Caco-2 (cell line): ENCODE measurements at regions not wholly inside any gene's neighbourhood (a gene's known extent, or its start where the extent isn't known, plus 50 kb on each side); places are given as distances from the start of the nearest gene placed in this dataset.

Experiments used
- BruUV-seq: library from RNA; stranded (reverse); fragments of 400-500 nt; replicated peaks from 2 replicates; lab custom pipeline; 2021; lab: Mats Ljungman, UMichigan
- CTCF ChIA-PET: fragments of 300-600 bp; sonication (Branson Sonifier 250); formaldehyde crosslinking; loops from one replicate; lab custom pipeline; 2022; ENCODE audit warnings: antibody characterized with exemption; lab: Charles Lee
- POLR2A ChIA-PET: fragments of 300-600 bp; sonication (Branson Sonifier 250); formaldehyde crosslinking; loops from one replicate; lab custom pipeline; 2022; ENCODE audit warnings: antibody characterized with exemption; lab: Charles Lee
- DNase-seq, 2 experiments: peaks; one replicate each; pipeline versions ENCODE4 v3.0.0 to v3.0.0-alpha.2; 2020 to 2022
- H3K27me3 ChIP-seq: replicated peaks from 2 replicates; pipeline ENCODE4 v1.6.0; 2011; ENCODE audit warnings: low read length; ENCODE audit not compliant: control insufficient read depth, insufficient read depth
- H3K36me3 ChIP-seq: 2 replicates; pipeline ENCODE4 v1.5.1; 2011; ENCODE audit warnings: low read length; ENCODE audit not compliant: control insufficient read depth, insufficient read depth
- H3K4me1 ChIP-seq: fragments of 250-450 bp; sonication (Bioruptor Pico); 2 replicates; pipeline ENCODE4 v1.5.1; 2020; ENCODE audit warnings: mild to moderate bottlenecking
- H3K4me3 ChIP-seq: 2 replicates; pipeline ENCODE4 v1.5.1; 2011; ENCODE audit warnings: low read depth, mild to moderate bottlenecking, control low read depth, low read length
- H3K9me3 ChIP-seq: fragments of 250-450 bp; sonication (Bioruptor Pico); 2 replicates; pipeline ENCODE4 v1.5.1; 2020; ENCODE audit warnings: mild to moderate bottlenecking, moderate library complexity
- H3K27ac Mint-ChIP-seq: one replicate; pipeline ENCODE4 v1.8.0; 2022; ENCODE audit warnings: mixed read lengths; ENCODE audit not compliant: unreplicated experiment
- H3K27me3 Mint-ChIP-seq: one replicate; pipeline ENCODE4 v1.8.0; 2022; ENCODE audit warnings: mixed read lengths; ENCODE audit not compliant: insufficient read depth, unreplicated experiment
- H3K36me3 Mint-ChIP-seq: one replicate; pipeline ENCODE4 v1.8.0; 2022; ENCODE audit warnings: mild to moderate bottlenecking, mixed read lengths; ENCODE audit not compliant: insufficient read depth, unreplicated experiment
- H3K4me1 Mint-ChIP-seq: one replicate; pipeline ENCODE4 v1.8.0; 2022; ENCODE audit warnings: low read depth, mixed read lengths; ENCODE audit not compliant: unreplicated experiment
- H3K4me3 Mint-ChIP-seq: one replicate; pipeline ENCODE4 v1.8.0; 2022; ENCODE audit warnings: mild to moderate bottlenecking, moderate library complexity, mixed read lengths; ENCODE audit not compliant: unreplicated experiment
- H3K9me3 Mint-ChIP-seq: one replicate; pipeline ENCODE4 v1.8.0; 2022; ENCODE audit warnings: mixed read lengths; ENCODE audit not compliant: unreplicated experiment
- intact Hi-C: fragments of 100-400 bp; cut with micrococcal nuclease; formaldehyde crosslinking; loops from one replicate; pipeline ENCODE4 v1.10.0; 2022; ENCODE audit not compliant: unreplicated experiment
- TF ChIP-seq, protein P1 (sequence below), 2 experiments: fragments of 200-600 bp in 1 of 2; IDR thresholded peaks; 1 replicate in 1 of 2; 2 replicates in 1 of 2; pipeline versions ENCODE4 v1.5.1 to v1.8.0; 2011 to 2022; ENCODE audit warnings: antibody characterized with exemption in 1 of 2, control low read depth in 1 of 2, inconsistent platforms in 1 of 2, low read depth in 1 of 2, low read length in 1 of 2, mild to moderate bottlenecking in 1 of 2, moderate library complexity in 1 of 2; ENCODE audit not compliant: insufficient read depth in 1 of 2, severe bottlenecking in 1 of 2, unreplicated experiment in 1 of 2

DNA sequence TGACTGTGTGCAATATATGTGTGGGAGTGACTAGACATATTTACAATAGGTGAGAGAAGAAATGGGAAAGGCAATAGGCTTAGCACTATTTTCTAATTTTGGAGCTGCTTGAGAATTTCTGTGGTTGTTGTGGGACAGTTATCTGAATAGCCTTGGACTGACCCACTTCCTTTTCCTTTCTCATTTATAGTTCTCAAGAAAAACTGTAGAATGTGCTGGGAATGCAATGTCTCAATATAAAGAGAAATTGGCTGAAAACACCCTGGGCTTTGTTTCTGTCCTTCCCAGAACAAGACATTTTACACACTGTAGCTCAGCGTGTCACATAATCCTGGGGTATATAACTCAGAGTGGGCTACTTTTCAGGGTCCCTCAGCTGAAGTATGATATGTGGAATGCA, 153.0 kb upstream of the RHOBTB1 start:
- POLR2A ChIA-PET = no interaction called here
- intact Hi-C loops = no loop called here
- Mint-ChIP-seq H3K4me1 (no peaks in the 10 kb centered on the region), H3K4me3 (no peak overlapping the region), H3K9me3 (no peaks in the 10 kb centered on the region), H3K27me3 (peaks cover 9% of the 10 kb centered on the region), H3K27ac (no peak overlapping the region), H3K36me3 (no peaks in the 10 kb centered on the region)
- no peaks in the 10 kb centered on the region for H3K4me1 ChIP-seq
- no peaks in the 10 kb centered on the region for H3K9me3 ChIP-seq
- no peaks in the 10 kb centered on the region for H3K27me3 ChIP-seq
- no peaks in the 10 kb centered on the region for H3K36me3 ChIP-seq
- CTCF ChIA-PET = no interaction called here
- H3K4me3 ChIP-seq = no peak overlapping the region
- BruUV-seq = no TSS peak
- TF ChIP-seq, protein P1, sequence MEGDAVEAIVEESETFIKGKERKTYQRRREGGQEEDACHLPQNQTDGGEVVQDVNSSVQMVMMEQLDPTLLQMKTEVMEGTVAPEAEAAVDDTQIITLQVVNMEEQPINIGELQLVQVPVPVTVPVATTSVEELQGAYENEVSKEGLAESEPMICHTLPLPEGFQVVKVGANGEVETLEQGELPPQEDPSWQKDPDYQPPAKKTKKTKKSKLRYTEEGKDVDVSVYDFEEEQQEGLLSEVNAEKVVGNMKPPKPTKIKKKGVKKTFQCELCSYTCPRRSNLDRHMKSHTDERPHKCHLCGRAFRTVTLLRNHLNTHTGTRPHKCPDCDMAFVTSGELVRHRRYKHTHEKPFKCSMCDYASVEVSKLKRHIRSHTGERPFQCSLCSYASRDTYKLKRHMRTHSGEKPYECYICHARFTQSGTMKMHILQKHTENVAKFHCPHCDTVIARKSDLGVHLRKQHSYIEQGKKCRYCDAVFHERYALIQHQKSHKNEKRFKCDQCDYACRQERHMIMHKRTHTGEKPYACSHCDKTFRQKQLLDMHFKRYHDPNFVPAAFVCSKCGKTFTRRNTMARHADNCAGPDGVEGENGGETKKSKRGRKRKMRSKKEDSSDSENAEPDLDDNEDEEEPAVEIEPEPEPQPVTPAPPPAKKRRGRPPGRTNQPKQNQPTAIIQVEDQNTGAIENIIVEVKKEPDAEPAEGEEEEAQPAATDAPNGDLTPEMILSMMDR (IDR thresholded peaks at IDR 0.05; ENCODE audit: insufficient read depth in 1 of 2, low read depth in 1 of 2, low read length in 1 of 2, severe bottlenecking in 1 of 2, unreplicated experiment in 1 of 2) = no peak
- no peak for DNase-seq

DNA sequence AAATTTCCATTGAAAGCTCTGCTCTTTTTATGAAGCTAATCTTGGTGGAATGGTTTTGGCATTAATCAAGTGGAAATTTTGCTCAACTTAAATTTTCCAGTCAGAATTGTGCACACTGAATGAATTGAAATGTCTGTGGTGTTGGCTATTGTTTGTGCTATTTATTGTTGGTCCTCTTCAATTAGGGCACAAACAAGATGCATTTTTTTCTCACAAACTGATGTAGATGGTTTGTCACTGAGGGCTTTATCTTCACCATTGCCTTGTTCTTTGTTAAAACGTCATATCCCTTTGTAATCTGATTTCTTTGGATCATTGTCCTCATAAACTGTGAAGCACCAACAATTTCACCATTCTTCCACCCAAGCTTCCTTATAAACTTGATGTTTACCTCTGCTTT, 152.1 kb upstream of the RHOBTB1 start:
- H3K4me3 Mint-ChIP-seq = no peak overlapping the region
- H3K4me1 Mint-ChIP-seq = no peaks in the 10 kb centered on the region
- no peaks in the 10 kb centered on the region for H3K27me3 ChIP-seq
- TF ChIP-seq, protein P1 (IDR thresholded peaks at IDR 0.05; ENCODE audit: insufficient read depth in 1 of 2, low read depth in 1 of 2, low read length in 1 of 2, severe bottlenecking in 1 of 2, unreplicated experiment in 1 of 2) = no peak
- no peaks in the 10 kb centered on the region for H3K9me3 ChIP-seq
- H3K27me3 Mint-ChIP-seq = peaks cover 9% of the 10 kb centered on the region
- no peak overlapping the region for H3K4me3 ChIP-seq
- H3K4me1 ChIP-seq = no peaks in the 10 kb centered on the region
- no peak overlapping the region for H3K27ac Mint-ChIP-seq
- H3K9me3 Mint-ChIP-seq = no peaks in the 10 kb centered on the region
- CTCF ChIA-PET = no interaction called here
- POLR2A ChIA-PET = no interaction called here
- intact Hi-C loops = no loop called here
- no TSS peak for BruUV-seq
- H3K36me3 Mint-ChIP-seq = no peaks in the 10 kb centered on the region
- H3K36me3 ChIP-seq = no peaks in the 10 kb centered on the region
- DNase-seq = no peak

DNA sequence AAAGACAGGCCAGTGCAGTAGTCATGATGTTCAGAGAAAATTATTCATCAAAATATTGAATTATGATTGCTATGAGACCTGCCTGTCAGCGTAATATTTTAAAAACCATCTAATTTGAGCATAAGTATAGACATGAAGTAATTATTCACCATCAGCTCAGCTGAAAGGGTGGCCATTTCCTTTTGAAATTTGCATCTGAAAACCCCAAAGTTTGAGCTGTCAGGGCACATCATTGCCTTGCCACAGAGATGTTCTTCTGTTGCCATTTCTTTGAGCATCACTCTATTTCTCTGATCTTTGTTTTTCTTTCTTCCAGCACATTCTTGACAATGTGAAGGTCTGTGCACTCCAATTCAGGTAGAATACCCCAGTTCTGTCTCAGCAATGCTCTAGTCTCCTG, 147.5 kb upstream of the RHOBTB1 start:
- ChIA-PET CTCF (no interaction called here), POLR2A (no interaction called here)
- Histone ChIP-seq H3K9me3 (no peaks in the 10 kb centered on the region), H3K36me3 (no peaks in the 10 kb centered on the region), H3K4me1 (no peaks in the 10 kb centered on the region), H3K27me3 (no peaks in the 10 kb centered on the region), H3K4me3 (no peak overlapping the region)
- Mint-ChIP-seq H3K27ac (no peak overlapping the region), H3K27me3 (no peaks in the 10 kb centered on the region), H3K4me3 (no peak overlapping the region), H3K36me3 (no peaks in the 10 kb centered on the region), H3K4me1 (no peaks in the 10 kb centered on the region), H3K9me3 (no peaks in the 10 kb centered on the region)
- intact Hi-C loops = no loop called here
- BruUV-seq = no TSS peak
- no peak for DNase-seq
- TF ChIP-seq, protein P1 (IDR thresholded peaks at IDR 0.05; ENCODE audit: insufficient read depth in 1 of 2, low read depth in 1 of 2, low read length in 1 of 2, severe bottlenecking in 1 of 2, unreplicated experiment in 1 of 2) = no peak
